Nephron (organoid): ENCODE measurements at regions not wholly inside any gene's neighbourhood (a gene's known extent, or its start where the extent isn't known, plus 50 kb on each side); places are given as distances from the start of the nearest gene placed in this dataset.

ENCODE experiments used
- H3K27ac Mint-ChIP-seq, 3 experiments: 2 replicates each; pipeline ENCODE4 v1.8.0; 2020; ENCODE audit warnings: mixed read lengths in 3 of 3, mild to moderate bottlenecking in 2 of 3, moderate library complexity in 1 of 3
- H3K27me3 Mint-ChIP-seq: 2 replicates; pipeline ENCODE4 v1.8.0; 2021; ENCODE audit warnings: low read depth, mild to moderate bottlenecking, moderate library complexity, mixed read lengths
- H3K36me3 Mint-ChIP-seq: 2 replicates; pipeline ENCODE4 v1.8.0; 2020; ENCODE audit warnings: low read depth, mixed read lengths
- H3K4me1 Mint-ChIP-seq: 2 replicates; pipeline ENCODE4 v1.8.0; 2020; ENCODE audit warnings: mixed read lengths
- H3K4me3 Mint-ChIP-seq, 3 experiments: 2 replicates each; pipeline ENCODE4 v1.8.0; 2020; ENCODE audit warnings: mild to moderate bottlenecking in 3 of 3, mixed read lengths in 3 of 3, moderate library complexity in 2 of 3
- H3K9me3 Mint-ChIP-seq: 2 replicates; pipeline ENCODE4 v1.8.0; 2020; ENCODE audit warnings: mixed read lengths
- CTCF ChIP-seq, 3 experiments: fragments of 200-600 bp; sonication (generic); IDR thresholded peaks; one replicate each; pipeline ENCODE4 v1.5.0; 2021; ENCODE audit warnings: antibody characterized with exemption in 3 of 3; ENCODE audit not compliant: unreplicated experiment in 3 of 3

- Mint-ChIP-seq H3K4me1 (peaks cover 14% of the 10 kb centered on the region), H3K27ac (no peak overlapping the region), H3K27me3 (no peaks in the 10 kb centered on the region), H3K36me3 (no peaks in the 10 kb centered on the region), H3K4me3 (no peak overlapping the region), H3K9me3 (no peaks in the 10 kb centered on the region)
- no peak for TF ChIP-seq CTCF (IDR thresholded peaks at IDR 0.05; ENCODE audit: unreplicated experiment in 3 of 3)
Measured at GRCh38 chr13:80448725-80449124, 107.8 kb upstream of the SPRY2 start.

GRCh38 chr13:80447747-80448146 is 106.8 kb upstream of the SPRY2 start:
- H3K27me3 Mint-ChIP-seq, result no peaks in the 10 kb centered on the region
- H3K4me3 Mint-ChIP-seq, result no peak overlapping the region
- TF ChIP-seq CTCF (IDR thresholded peaks at IDR 0.05; ENCODE audit: unreplicated experiment in 3 of 3), result no peak
- H3K9me3 Mint-ChIP-seq, result no peaks in the 10 kb centered on the region
- peaks cover 14% of the 10 kb centered on the region for H3K4me1 Mint-ChIP-seq
- no peaks in the 10 kb centered on the region for H3K36me3 Mint-ChIP-seq
- H3K27ac Mint-ChIP-seq, result no peak overlapping the region

- no peaks in the 10 kb centered on the region for H3K9me3 Mint-ChIP-seq
- no peak overlapping the region for H3K27ac Mint-ChIP-seq
- peaks cover 4% of the 10 kb centered on the region for H3K4me1 Mint-ChIP-seq
- H3K27me3 Mint-ChIP-seq, result no peaks in the 10 kb centered on the region
- TF ChIP-seq CTCF (IDR thresholded peaks at IDR 0.05; ENCODE audit: unreplicated experiment in 3 of 3), result no peak
- no peaks in the 10 kb centered on the region for H3K36me3 Mint-ChIP-seq
- no peak overlapping the region for H3K4me3 Mint-ChIP-seq
Measured at GRCh38 chr13:80444240-80445015, 103.5 kb upstream of the SPRY2 start.

GRCh38 chr13:80442609-80443008 is 101.7 kb upstream of the SPRY2 start:
- Mint-ChIP-seq H3K27ac (no peak overlapping the region), H3K36me3 (no peaks in the 10 kb centered on the region), H3K4me3 (no peak overlapping the region), H3K9me3 (no peaks in the 10 kb centered on the region), H3K4me1 (peaks cover 9% of the 10 kb centered on the region), H3K27me3 (no peaks in the 10 kb centered on the region)
- TF ChIP-seq CTCF (IDR thresholded peaks at IDR 0.05; ENCODE audit: unreplicated experiment in 3 of 3), result no peak

- Mint-ChIP-seq H3K27ac (no peak overlapping the region), H3K36me3 (no peaks in the 10 kb centered on the region), H3K9me3 (no peaks in the 10 kb centered on the region), H3K4me1 (peaks cover 15% of the 10 kb centered on the region), H3K4me3 (no peak overlapping the region), H3K27me3 (no peaks in the 10 kb centered on the region)
- no peak for TF ChIP-seq CTCF (IDR thresholded peaks at IDR 0.05; ENCODE audit: unreplicated experiment in 3 of 3)
Measured at GRCh38 chr13:80441968-80442367, 101.0 kb upstream of the SPRY2 start.

GRCh38 chr13:80438521-80438920 is 97.6 kb upstream of the SPRY2 start:
- TF ChIP-seq CTCF (IDR thresholded peaks at IDR 0.05; ENCODE audit: unreplicated experiment in 3 of 3), result no peak
- Mint-ChIP-seq H3K4me3 (no peak overlapping the region), H3K27me3 (no peaks in the 10 kb centered on the region), H3K36me3 (no peaks in the 10 kb centered on the region), H3K4me1 (peaks cover 30% of the 10 kb centered on the region), H3K27ac (no peak overlapping the region), H3K9me3 (no peaks in the 10 kb centered on the region)
